Erythroblast (primary cell): ENCODE measurements at regions not wholly inside any gene's neighbourhood (a gene's known extent, or its start where the extent isn't known, plus 50 kb on each side); places are given as distances from the start of the nearest gene placed in this dataset.

Experiments
- GATA1 ChIP-seq: IDR thresholded peaks from 2 replicates; pipeline ENCODE4 v1.6.1; 2011; ENCODE audit warnings: low read depth, mild to moderate bottlenecking, control low read depth, low read length, moderate library complexity
- POLR2A ChIP-seq: IDR thresholded peaks from 2 replicates; pipeline ENCODE4 v1.6.1; 2011; ENCODE audit warnings: mild to moderate bottlenecking, low read length

- TF ChIP-seq POLR2A = no peak
- TF ChIP-seq GATA1 = no peak
Observed at GRCh38 chr9:14517154-14517906, 175.9 kb downstream of the ZDHHC21 start.
